Hematopoietic multipotent progenitor cell treated with erythropoietin and hydrocortisone succinate and interleukin-3 and kit ligand, for 4 days (in vitro differentiated cells): ENCODE measurements at regions not wholly inside any gene's neighbourhood (a gene's known extent, or its start where the extent isn't known, plus 50 kb on each side); places are given as distances from the start of the nearest gene placed in this dataset.
"Not testable (repeated sequence)": the region's sequence is repeated elsewhere in the genome, so short reads cannot be mapped to it uniquely, and the experiment has no call there.

Experiments used
- DNase-seq: peaks from one replicate; pipeline ENCODE4 v3.0.0-alpha.2; 2015

GRCh38 chr5:75837258-75837841 lies 120.1 kb upstream of the POC5 start:
- DNase-seq: no peak

- no peak for DNase-seq
These were observed 114.3 kb upstream of the POC5 start for GRCh38 chr5:75831561-75831960.

DNA sequence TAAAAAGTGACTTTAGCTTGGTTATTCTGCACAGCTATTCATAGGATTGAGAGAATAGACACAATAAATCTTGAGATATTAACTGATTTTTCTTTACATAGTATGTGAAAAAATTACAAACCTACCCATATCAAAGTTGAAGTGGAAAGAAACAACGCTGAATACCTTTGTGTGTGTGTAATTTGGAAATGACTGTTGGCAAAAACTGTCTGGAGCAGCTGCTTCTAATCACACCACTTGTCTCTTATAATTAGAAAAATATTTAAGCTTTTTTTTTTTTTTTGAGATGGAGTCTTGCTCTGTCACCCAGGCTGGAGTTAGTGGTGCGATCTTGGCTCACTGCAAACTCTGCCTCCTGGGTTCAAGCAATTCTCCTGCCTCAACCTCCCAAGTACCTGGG lies 110.8 kb upstream of the POC5 start:
- DNase-seq: no peak

DNA sequence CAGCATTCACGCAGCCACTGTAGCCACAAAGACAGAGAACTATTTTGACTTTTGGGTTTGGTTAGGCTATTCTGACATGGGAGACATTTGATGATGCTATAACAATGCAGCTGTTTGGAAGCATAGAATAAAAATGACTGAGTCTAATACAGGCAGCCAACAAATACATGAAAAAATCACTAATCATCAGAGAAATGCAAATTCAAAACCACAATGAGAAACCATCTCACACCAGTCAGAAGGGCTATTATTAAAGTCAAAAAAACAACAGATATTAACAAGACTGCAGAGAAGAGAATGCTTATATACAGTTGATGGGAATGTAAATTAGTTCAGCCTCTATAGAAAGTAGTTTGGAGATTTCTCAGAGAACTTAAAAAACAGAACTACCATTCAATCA lies 107.1 kb upstream of the POC5 start:
- no peak for DNase-seq

DNA sequence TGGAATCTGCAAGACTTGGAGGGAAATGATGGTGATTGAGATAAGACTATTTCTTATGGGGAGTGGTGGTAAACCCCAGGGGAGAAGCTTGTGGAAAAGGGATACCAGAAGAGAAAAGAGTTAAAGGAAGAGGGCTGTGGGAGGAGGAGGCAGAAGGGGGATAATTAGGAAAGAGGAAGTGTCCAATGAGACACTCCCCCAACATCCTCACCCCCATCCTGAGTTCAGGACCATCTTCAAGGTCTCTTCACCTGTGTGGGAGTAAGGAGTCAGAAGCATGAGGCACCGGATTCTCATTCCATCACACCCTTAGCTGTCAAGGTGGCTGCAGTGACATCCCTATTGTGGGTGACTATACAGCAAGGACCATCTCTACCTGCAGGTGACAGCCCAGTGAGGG lies 106.6 kb upstream of the POC5 start:
- DNase-seq: no peak

GRCh38 chr5:75818661-75819060 lies 101.4 kb upstream of the POC5 start:
- no peak for DNase-seq

GRCh38 chr5:75799695-75800094 lies 82.5 kb upstream of the POC5 start:
- DNase-seq: not testable (repeated sequence)

DNA sequence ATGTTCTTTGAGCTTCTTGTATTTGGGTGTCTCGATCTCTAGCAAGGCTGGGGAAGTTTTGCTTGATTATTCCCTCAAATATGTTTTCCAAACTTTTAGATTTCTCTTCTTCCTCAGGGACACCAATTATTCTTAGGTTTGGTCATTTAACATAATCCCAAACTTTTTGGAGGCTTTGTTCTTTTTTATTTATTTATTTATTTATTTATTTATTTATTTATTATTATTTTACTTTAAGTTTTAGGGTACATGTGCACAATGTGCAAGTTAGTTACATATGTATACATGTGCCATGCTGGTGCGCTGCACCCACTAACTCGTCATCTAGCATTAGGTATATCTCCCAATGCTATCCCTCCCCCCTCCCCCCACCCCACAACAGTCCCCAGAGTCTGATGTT lies 52.1 kb upstream of the POC5 start:
- not testable (repeated sequence) for DNase-seq
